ENCODE measurements at regions not wholly inside any gene's neighbourhood (a gene's known extent, or its start where the extent isn't known, plus 50 kb on each side); places are given as distances from the start of the nearest gene placed in this dataset.

- TF ChIP-seq, protein P1, sequence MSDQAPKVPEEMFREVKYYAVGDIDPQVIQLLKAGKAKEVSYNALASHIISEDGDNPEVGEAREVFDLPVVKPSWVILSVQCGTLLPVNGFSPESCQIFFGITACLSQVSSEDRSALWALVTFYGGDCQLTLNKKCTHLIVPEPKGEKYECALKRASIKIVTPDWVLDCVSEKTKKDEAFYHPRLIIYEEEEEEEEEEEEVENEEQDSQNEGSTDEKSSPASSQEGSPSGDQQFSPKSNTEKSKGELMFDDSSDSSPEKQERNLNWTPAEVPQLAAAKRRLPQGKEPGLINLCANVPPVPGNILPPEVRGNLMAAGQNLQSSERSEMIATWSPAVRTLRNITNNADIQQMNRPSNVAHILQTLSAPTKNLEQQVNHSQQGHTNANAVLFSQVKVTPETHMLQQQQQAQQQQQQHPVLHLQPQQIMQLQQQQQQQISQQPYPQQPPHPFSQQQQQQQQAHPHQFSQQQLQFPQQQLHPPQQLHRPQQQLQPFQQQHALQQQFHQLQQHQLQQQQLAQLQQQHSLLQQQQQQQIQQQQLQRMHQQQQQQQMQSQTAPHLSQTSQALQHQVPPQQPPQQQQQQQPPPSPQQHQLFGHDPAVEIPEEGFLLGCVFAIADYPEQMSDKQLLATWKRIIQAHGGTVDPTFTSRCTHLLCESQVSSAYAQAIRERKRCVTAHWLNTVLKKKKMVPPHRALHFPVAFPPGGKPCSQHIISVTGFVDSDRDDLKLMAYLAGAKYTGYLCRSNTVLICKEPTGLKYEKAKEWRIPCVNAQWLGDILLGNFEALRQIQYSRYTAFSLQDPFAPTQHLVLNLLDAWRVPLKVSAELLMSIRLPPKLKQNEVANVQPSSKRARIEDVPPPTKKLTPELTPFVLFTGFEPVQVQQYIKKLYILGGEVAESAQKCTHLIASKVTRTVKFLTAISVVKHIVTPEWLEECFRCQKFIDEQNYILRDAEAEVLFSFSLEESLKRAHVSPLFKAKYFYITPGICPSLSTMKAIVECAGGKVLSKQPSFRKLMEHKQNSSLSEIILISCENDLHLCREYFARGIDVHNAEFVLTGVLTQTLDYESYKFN (CRISPR knock-in tag; conservative IDR thresholded peaks at IDR 0.05): 0 out of 2 replicates have a peak, but pooled peaks have one; percentile 9
- TF ChIP-seq ZNF564 (CRISPR knock-in tag; IDR thresholded peaks at IDR 0.05) (no peak), TBX2 (CRISPR knock-in tag; IDR thresholded peaks at IDR 0.05; ENCODE audit: borderline replicate concordance) (peak; percentile 40; the same call in 1 of the 2 replicates), MZF1 (CRISPR knock-in tag; IDR thresholded peaks at IDR 0.05; ENCODE audit: borderline replicate concordance) (no peak), FOXO1 (CRISPR knock-in tag; IDR thresholded peaks at IDR 0.05) (no peak), U2AF2 (IDR thresholded peaks at IDR 0.05; ENCODE audit: low read depth, low read length) (no peak), RAD51 (IDR thresholded peaks at IDR 0.05; ENCODE audit: borderline replicate concordance) (no peak), TBL1XR1 (IDR thresholded peaks at IDR 0.05; ENCODE audit: borderline replicate concordance, low read length, partially characterized antibody) (no peak), ZMYM3 (CRISPR knock-in tag; IDR thresholded peaks at IDR 0.05) (peak; percentile 25; the same call in 1 of the 2 replicates), JARID2 (CRISPR knock-in tag; IDR thresholded peaks at IDR 0.05; ENCODE audit: insufficient replicate concordance) (no peak), YEATS2 (CRISPR knock-in tag; IDR thresholded peaks at IDR 0.05; ENCODE audit: borderline replicate concordance) (no peak), TMF1 (CRISPR knock-in tag; IDR thresholded peaks at IDR 0.05; ENCODE audit: low read depth) (no peak), ZBTB43 (CRISPR knock-in tag; conservative IDR thresholded peaks at IDR 0.05) (no peak), ZNF790 (CRISPR knock-in tag; IDR thresholded peaks at IDR 0.05; ENCODE audit: borderline replicate concordance) (no peak), MTF1 (CRISPR knock-in tag; IDR thresholded peaks at IDR 0.05) (no peak), ZNF75D (CRISPR knock-in tag; IDR thresholded peaks at IDR 0.05; ENCODE audit: borderline replicate concordance) (no peak), ZBTB38 (CRISPR knock-in tag; IDR thresholded peaks at IDR 0.05) (no peak), TEAD3 (CRISPR knock-in tag; optimal IDR thresholded peaks at IDR 0.05; ENCODE audit: borderline replicate concordance) (peak; percentile 31), TRIM24 (CRISPR knock-in tag; IDR thresholded peaks at IDR 0.05) (no peak), ZNF614 (CRISPR knock-in tag; IDR thresholded peaks at IDR 0.05; ENCODE audit: borderline replicate concordance) (no peak)
- TF ChIP-seq, protein P2, sequence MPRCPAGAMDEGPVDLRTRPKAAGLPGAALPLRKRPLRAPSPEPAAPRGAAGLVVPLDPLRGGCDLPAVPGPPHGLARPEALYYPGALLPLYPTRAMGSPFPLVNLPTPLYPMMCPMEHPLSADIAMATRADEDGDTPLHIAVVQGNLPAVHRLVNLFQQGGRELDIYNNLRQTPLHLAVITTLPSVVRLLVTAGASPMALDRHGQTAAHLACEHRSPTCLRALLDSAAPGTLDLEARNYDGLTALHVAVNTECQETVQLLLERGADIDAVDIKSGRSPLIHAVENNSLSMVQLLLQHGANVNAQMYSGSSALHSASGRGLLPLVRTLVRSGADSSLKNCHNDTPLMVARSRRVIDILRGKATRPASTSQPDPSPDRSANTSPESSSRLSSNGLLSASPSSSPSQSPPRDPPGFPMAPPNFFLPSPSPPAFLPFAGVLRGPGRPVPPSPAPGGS (CRISPR knock-in tag; IDR thresholded peaks at IDR 0.05): no peak
- TF ChIP-seq, protein P3, sequence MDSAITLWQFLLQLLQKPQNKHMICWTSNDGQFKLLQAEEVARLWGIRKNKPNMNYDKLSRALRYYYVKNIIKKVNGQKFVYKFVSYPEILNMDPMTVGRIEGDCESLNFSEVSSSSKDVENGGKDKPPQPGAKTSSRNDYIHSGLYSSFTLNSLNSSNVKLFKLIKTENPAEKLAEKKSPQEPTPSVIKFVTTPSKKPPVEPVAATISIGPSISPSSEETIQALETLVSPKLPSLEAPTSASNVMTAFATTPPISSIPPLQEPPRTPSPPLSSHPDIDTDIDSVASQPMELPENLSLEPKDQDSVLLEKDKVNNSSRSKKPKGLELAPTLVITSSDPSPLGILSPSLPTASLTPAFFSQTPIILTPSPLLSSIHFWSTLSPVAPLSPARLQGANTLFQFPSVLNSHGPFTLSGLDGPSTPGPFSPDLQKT (CRISPR knock-in tag; IDR thresholded peaks at IDR 0.05; ENCODE audit: borderline replicate concordance): no peak
- TF ChIP-seq, protein P4, sequence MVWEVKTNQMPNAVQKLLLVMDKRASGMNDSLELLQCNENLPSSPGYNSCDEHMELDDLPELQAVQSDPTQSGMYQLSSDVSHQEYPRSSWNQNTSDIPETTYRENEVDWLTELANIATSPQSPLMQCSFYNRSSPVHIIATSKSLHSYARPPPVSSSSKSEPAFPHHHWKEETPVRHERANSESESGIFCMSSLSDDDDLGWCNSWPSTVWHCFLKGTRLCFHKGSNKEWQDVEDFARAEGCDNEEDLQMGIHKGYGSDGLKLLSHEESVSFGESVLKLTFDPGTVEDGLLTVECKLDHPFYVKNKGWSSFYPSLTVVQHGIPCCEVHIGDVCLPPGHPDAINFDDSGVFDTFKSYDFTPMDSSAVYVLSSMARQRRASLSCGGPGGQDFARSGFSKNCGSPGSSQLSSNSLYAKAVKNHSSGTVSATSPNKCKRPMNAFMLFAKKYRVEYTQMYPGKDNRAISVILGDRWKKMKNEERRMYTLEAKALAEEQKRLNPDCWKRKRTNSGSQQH (CRISPR knock-in tag; IDR thresholded peaks at IDR 0.05; ENCODE audit: low read depth): no peak
These were observed 78.2 kb upstream of the ARHGAP29 start (continued) for GRCh38 chr1:94315552-94316116.

Measured in HepG2 (cell line).